Activated T-cell treated with anti-CD3 and anti-CD28 coated beads for 48 hours (primary cell): ENCODE measurements at regions not wholly inside any gene's neighbourhood (a gene's known extent, or its start where the extent isn't known, plus 50 kb on each side); places are given as distances from the start of the nearest gene placed in this dataset.
"Not testable (repeated sequence)": the region's sequence is repeated elsewhere in the genome, so short reads cannot be mapped to it uniquely, and the experiment has no call there.

ENCODE experiments used
- DNase-seq: peaks from one replicate; pipeline ENCODE4 v3.0.0-alpha.2; 2020; ENCODE audit warnings: low read depth

DNA sequence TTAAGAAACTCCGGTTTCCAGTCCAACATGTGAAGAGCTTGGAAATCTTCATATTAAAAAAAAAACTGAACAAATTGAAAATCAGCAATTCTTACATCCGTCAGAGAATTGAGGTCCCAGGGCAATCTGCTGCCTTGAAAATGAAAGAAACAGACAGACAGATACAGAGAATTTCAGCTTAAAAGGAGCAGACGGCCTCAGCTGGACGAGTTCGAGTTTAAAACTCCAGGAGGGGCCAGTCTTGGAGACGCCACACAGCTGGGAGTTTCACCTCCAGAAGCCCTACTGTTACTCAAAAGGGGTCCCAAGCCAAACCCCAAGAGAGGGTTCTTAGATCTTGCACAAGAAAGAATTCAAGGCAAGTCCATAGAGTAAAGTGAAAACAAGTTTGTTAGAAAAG lies 226.5 kb upstream of the ARL4C start:
- no peak for DNase-seq

DNA sequence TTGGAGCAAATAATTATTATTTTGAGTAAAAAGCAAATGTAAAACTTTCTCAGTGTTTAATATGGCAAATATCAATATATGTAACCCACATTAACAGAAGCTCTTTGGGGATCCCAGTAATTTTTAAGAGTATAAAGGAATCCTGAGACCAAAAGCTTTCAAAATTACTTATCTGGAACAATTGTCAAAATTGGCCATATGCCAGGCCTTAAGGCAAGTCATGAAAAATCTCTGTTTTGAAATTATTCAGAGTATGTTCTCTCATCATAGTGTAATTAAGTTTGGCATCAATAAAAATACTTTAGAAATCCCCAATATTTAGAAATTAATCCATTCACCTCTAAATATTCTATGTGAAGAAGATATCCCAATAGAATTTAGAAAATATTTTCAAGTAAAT lies 225.3 kb upstream of the ARL4C start:
- DNase-seq, result no peak

DNA sequence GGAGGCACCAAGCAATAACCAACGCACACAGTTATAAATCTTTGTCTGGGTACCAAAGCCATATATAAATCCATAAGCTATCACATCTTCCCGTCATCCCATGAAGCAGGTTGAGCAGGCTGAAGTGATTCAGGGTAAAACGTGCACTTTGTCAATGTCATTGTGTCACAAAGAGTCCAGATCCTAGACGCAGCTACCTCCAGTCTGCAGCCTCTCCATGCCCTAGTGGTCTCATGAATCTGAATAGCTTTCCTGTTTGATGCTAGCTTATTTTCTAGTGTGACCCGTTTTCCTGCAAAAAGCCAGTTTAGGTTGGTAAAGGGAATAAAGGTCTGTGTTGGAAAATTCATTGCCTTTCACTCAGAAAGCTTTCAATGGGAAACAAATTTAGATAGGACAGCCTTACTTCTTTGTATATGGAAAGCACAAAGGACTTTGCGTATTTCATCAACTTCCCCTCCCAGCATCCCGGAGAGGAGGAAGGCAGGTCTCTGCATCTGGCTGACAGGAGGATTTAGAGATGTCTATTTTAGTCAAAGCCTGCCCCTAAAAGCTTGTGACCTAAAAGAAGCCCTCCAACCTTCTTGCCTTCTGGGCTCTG lies 222.3 kb upstream of the ARL4C start:
- no peak for DNase-seq

DNA sequence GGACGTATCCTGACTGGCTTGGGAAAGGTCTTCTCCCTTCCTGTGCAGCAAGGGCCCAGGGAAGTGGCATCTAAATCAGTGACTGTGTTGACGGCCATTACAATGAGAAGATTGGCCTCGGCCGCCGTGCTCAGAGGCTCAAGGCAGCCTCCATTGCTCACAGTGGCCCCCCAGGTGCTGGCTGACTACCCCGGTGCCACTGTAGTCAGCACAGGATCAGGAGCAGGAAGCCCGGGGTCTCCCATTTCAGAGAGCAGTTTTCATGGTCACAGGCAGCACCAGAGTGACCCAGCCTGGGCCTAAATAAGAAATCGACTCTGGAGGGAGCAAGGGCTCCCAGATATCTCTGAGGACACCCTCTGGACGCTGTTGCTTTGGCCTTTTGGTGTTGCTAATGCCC lies 219.4 kb upstream of the ARL4C start:
- no peak for DNase-seq

DNA sequence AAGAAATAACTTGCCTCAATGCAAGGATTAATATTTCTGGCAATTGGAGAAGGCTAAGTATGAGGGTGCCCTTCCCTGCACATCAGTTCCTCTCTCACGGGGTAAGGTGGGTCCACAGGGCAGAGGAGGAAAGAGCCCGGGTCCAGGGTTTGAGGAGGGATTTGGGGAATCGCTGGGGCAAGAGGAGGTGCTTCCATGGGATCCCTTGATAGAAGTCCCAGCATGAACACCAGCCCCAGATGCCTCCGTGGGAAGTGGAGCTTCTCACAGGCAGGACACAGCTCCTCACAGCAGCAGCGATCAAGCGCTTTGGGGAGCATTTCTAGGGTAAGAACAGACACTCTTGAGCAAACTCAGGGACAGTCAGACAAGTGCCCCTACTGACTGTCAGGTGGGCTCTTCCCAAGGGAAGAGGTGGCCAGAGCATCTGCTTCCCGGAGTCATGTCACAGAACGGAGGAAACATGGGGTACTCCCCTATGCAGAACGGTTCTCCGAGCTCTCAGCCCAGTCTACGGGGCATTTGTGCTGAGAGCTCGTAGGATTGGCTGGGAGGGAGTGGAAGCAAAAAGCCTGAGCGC lies 218.9 kb upstream of the ARL4C start:
- no peak for DNase-seq

DNA sequence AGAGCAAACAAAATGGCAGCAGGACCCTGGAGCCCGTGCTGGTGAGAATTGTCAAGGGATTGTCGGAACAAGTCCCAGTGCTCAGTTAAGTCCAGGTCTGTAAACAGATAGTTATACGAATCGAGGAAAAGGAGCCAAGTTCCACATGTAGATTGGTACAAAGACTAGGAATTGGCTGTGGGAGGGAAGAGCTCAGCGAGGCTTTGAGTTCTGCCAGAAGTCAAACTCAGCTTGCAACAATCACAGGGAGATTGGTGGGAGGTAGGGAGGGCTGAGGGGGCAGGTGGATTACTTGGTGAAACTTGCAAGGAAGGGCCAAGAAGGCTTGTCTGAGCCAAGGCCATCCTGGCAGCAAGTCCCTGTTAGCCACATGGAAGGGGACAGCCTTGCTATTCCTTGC lies 217.8 kb upstream of the ARL4C start:
- DNase-seq, result no peak

DNA sequence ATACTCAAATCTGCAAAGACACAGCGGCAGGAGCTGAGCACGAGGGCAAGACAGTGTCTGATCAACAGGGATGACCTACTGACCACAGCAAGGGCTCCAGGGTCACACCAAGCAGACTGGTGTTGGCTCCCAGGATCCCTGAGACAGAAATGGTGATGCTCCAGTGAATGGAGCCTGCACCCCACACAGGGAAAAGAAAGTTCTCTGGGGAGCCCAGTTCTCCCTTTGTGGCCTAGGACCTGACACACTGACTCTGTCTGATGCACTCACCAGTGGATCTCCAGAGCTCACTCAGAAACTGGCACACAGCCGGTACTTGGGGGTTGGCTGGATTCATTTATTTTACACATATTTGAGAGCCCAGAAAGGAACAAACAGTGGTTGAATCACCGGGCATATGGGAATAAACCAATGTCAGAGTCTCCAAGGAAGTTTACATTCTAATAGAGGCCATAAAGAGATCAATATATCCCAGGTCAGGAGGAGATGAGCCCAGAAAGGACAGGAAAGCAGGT lies 215.6 kb upstream of the ARL4C start:
- no peak for DNase-seq

DNA sequence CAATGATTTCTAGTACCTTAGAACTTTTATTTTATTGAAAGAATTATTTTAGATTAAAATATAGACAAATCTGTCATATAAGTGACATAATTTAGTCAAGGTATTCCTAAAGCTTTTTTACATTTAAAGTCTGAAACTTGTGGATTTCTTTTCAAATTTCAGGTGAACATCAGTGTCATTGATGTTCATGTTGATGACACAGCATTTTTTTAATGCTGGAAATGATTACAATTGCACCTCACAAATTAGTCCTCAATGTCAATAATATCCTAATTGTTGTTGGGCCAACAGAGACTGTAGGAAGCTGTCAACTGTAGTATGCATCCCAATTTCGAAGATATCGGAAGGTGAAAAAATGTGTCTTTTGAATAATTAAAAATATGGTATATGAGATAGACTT lies 214.4 kb upstream of the ARL4C start:
- no peak for DNase-seq

DNA sequence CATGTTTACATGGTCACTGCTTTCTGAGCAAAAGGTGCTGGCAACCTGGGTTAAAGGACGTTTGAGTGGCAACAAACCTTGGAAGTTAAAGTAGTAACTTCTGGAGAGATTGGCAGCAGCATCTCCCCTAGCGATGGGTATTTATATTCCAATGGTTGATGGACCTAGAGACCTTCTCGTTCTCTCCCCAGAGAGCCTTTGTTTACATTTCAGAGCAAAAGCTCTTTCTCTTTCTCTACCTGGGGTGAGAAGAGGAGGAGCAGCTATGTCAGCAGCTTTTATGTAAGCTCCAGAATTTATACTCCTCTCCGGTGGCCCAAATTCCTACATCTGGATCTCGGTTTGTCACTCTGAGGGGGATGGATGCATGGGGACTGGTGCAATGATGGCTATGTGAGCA lies 213.7 kb upstream of the ARL4C start:
- DNase-seq, result no peak

DNA sequence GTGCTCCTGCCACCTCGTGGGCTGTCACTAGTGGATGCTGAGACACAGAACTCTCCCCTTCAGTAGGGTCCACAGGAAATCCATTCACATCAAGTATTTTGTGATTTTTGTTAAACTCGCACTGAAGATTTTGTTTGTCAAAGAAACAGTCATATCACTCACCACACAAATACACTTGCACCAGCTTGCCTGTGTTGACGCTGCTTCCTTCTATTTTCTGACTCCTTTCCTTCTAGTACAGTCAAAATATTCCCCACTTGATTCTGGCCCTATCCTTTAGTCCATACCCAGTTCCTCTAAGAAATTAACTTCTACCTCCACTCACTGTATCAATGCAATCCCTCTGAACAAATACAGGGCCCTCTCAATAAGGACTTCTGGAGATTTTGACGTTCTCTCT lies 213.2 kb upstream of the ARL4C start:
- DNase-seq, result no peak

DNA sequence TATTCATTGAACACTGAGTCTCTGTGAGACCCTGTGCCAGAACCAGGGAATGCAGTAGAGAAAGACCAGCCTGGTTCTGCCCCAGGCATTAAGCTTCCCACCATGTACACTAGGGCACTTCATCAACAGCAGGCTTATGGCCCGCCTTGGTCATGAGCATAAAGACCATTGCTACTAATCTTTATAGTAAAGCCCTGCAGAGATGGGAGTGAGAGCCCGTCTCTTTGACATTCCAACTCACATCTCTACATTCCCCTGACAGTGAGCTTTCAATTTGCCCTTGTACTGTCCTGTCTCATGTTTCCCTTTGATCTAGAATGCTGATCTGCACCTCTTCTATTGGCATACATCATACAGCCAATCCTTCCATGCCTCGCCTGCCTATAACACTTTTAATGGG lies 211.8 kb upstream of the ARL4C start:
- DNase-seq, result no peak

DNA sequence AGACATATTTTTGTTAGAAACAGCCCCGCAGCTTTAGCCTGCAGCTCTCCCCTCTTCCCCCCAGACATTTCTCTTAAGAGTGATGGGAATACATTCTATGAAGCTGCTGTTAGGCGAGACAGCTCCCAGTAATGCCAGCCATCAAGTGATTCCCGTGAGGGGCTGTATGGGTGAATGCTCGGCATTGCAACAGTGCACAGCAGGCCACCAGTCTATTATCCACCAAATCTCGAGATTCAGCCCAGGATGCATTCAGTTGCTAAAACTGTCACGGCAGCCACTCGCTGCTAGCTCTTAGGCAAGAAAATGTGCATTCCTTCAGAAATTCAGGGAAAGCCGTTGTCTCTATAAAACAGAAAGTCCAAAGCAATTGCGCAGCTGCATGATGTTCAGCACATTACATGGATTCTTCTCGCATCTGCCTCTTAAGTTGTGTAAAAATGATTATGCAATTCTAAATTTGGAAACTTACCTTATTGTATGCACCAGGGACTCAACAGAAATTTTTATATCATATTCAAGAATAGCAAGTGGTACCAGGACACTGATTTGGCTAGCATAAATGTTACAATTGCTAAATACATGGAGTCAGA lies 211.3 kb upstream of the ARL4C start:
- no peak for DNase-seq

DNA sequence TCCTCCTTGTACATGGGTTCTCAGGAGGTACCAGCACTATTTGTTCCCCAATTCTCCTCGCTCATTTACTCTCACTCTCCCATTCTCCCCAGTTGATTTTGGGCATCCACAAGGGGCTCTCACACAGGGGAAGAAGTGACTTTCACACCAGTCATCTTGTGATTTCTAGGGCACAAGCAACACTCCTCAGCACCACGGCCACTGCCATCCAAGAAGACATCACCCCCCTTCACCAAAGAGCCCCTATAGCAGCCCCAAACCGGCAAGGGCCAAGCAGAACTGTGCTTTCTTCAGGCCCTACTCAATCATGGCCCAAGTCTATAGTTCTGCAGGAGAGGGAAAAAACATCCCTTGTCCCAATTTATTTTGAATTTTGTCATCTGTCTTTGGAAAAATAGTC lies 209.2 kb upstream of the ARL4C start:
- DNase-seq, result no peak

DNA sequence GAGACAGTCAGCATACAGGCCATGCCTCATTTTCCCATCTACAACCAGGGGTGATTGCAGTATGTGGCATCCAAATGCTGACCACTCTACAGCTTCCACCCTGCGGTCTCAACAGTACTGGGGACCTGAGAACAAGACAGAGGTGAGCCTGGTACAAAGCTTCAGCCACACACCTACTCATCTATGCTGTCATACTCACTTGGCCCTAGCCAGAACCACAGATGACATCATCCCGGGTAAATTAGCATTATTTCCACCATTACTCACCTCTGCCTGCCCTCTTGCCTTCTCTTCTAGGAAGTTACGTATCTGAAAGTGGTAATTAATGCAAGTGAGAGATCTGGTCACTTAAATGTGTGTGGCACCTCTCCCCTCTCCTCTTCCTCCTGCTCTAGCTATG lies 208.2 kb upstream of the ARL4C start:
- DNase-seq, result peak; percentile 1

DNA sequence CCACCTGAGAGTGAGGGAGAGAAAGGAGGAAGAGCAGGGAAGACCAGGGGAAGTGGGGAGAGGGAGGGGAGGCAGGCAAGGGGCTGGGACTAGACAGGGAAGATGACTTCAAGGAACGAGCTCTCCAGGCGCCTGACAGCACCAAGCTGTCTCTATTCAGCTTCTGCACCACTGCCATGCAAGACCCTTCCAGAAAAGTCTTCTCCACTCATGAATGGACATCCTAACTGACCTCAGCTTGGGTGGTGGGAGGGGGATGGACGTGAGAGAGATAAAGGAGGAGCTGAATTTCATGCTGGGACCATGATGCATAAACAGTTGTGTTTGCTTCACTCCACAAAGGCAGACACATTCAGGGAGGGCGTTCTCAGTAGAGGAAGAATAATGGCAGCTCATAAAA lies 206.4 kb upstream of the ARL4C start:
- no peak for DNase-seq

DNA sequence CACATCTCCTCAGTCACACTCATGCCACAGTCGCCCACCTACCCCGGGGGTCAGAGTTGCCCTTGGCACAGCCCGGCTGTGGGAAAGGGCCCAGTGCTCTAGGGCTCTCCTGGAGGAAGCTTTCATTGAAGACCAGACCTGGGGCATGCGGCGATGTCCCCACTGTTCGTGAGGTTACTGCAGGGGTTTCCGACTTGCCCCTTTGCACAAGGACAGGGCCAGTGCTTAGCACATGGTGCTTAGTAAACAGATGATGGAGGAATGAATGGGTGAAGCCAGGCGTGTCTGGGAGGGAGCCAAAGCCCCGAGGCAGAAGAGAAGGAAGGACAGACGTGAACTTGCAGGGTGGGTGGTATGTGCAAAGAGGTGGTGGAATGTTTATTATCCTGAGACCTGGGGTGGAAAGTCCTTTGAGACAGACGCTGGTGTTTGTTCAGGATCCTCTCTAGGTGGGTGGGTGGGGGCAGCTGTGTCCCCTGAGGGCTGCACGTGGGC lies 205.9 kb upstream of the ARL4C start:
- DNase-seq, result no peak

DNA sequence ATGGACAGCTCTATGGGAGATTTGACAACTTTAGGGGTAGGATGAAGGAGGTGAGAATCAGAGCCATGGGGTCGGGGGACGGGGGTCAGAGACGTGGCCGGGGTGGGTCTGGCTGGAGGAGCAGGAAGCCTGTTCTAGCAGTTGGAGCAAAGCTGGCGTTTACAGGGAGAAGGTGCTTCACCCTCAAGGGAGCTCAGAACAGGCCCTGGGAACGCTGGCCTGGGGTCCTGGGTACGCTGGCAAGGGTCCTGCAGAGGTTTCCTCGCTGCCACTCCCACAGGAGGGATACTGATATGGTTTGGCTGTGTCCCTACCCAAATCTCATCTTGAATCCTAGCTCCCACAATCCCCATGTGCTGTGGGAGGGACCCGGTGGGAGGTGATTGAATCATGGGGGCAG lies 205.0 kb upstream of the ARL4C start:
- no peak for DNase-seq

DNA sequence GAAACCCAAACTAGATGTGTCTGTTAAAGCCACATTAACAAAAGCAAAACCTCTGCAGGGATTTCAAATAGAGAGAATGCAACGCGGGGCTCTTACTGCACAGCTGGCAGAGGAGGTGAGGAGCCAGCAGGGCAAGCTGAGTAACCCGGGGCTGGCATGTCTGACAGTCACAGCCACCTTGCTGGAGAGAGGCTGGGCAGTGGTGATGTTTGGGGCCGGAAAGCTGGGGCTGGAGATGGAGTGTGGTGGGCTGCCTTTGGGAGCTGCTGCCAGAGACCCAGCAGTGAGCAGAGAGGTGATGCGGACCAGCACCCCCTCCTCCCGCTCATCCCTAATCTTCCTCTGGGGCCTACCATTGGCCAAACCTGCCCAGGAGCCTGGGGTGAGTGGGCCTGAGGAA lies 204.5 kb upstream of the ARL4C start:
- DNase-seq, result no peak

DNA sequence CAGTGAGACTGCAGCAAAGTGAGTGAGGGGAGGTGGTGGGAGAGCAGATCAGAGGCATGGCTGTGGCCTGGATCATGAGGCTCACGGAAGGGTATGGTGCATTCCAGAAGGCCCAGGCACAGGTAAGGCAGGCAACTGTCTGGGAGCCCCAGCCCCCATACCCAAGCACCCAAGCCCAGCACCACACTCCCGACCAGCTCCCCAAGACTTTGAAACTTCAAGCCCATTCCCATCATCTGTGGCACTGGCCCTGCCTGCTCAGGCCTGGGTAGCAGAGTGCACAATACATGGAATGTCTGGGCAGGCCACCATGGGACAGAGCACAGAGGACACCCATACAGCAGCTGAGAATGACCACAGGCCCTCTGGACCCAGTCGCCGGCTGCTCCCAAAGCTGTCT lies 202.6 kb upstream of the ARL4C start:
- DNase-seq, result no peak

DNA sequence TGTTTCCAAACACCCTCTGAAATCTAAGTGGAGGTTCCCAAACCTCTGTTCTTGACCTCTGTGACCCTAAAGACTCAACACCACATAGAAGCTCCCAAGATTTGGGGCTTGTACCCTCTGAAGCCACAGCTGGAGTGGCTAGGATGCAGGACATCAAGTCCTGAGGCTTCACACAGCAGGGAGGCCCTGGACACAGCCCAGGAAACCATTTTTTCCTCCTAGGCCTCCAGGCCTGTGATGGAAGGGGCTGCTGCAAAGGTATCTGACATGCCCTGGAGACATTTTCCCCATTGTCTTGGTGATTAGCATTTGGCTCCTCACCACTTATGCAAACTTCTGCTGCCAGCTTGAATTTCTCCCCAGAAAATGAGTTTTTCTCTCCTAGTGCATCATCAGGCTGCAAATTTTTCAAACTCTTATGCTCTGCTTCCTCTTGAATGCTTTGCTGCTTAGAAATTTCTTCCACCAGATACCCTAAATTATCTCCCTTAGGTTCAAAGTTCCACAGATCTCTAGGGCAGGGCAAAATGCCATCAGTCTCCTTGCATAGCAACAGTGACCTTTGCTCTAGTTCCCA lies 200.5 kb upstream of the ARL4C start:
- not testable (repeated sequence) for DNase-seq

DNA sequence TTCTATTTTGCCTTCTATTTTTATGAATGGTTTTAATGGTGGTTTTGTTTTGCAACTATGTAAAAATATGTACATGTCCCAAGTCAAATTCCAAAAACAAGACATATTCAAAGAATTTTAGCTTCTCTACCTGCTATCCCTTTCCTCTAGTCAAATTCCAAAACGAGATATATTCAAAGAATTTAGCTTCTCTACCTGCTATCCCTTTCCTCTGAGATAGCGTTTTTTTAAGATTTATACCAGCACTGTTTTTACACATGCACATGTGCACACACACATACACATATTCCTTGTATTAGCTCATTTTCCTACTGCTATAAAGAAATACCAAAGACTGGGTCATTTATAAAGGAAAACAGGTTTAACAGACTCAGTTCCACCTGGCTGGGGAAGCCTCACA lies 199.1 kb upstream of the ARL4C start:
- no peak for DNase-seq

DNA sequence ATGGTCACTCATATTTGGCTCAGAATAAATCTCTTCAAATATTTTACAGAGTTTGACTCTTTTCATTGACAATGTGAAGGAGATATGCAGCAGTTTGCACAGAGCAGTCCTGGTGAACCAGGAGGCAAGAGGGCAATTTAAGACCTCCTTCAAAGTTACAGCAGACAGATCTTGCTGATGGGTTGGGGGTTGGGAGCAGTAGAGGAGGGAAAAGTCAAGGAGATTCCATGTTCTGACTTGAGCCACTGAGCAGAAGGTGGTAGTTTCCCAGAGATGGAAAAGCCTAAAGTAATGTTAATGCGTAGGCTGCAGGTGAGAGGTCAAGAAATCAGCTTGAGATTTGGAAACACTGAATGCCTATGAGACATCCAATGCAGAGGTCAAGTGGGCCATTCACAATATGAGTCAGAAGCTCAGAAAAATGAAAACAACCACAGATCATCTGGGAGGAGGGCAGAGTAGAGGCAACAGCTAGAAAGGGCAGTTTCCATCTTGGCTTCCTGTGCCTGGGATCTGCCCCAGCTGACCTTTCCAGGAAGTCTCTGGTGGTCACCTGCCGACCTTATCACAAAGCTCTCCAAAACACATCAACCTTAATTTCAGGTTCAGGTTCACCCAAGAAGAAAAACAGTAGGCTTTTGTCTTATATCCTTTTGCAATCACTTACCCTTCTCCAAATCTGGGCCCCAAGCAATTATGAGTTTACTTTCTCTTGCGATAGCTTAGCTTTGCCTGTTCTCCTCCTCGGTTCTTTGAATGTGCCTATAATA lies 197.5 kb upstream of the ARL4C start:
- DNase-seq, result no peak
